ENCODE measurements at regions not wholly inside any gene's neighbourhood (a gene's known extent, or its start where the extent isn't known, plus 50 kb on each side); places are given as distances from the start of the nearest gene placed in this dataset.

- TF ChIP-seq CTCF (conservative IDR thresholded peaks at IDR 0.05): no peak
- Mint-ChIP-seq H3K4me3 (no peak overlapping the region), H3K27me3 (peaks cover 63% of the 10 kb centered on the region), H3K9me3 (no peaks in the 10 kb centered on the region), H3K4me1 (ENCODE audit: unreplicated experiment) (peaks cover 32% of the 10 kb centered on the region), H3K36me3 (no peaks in the 10 kb centered on the region), H3K27ac (no peak overlapping the region)
- DNase-seq (ENCODE audit: extremely low spot score, unreplicated experiment): no peak
Observed at GRCh38 chr7:25758559-25758958, 393.4 kb upstream of the NFE2L3 start.

- no peaks in the 10 kb centered on the region for H3K36me3 Mint-ChIP-seq
- no peak for TF ChIP-seq CTCF (conservative IDR thresholded peaks at IDR 0.05)
- H3K27ac Mint-ChIP-seq: no peak overlapping the region
- H3K4me1 Mint-ChIP-seq (ENCODE audit: unreplicated experiment): peaks cover 30% of the 10 kb centered on the region
- peaks cover 69% of the 10 kb centered on the region for H3K27me3 Mint-ChIP-seq
- peak overlapping the region; percentile 16 for H3K4me3 Mint-ChIP-seq
- no peaks in the 10 kb centered on the region for H3K9me3 Mint-ChIP-seq
- no peak for DNase-seq (ENCODE audit: extremely low spot score, unreplicated experiment)
Observed at GRCh38 chr7:25759286-25759685, 392.7 kb upstream of the NFE2L3 start.

GRCh38 chr7:25759748-25760147 lies 392.2 kb upstream of the NFE2L3 start:
- Mint-ChIP-seq H3K4me1 (ENCODE audit: unreplicated experiment) (peaks cover 30% of the 10 kb centered on the region), H3K27me3 (peaks cover 68% of the 10 kb centered on the region), H3K4me3 (no peak overlapping the region), H3K9me3 (no peaks in the 10 kb centered on the region), H3K27ac (no peak overlapping the region), H3K36me3 (no peaks in the 10 kb centered on the region)
- no peak for DNase-seq (ENCODE audit: extremely low spot score, unreplicated experiment)
- no peak for TF ChIP-seq CTCF (conservative IDR thresholded peaks at IDR 0.05)

- H3K4me1 Mint-ChIP-seq (ENCODE audit: unreplicated experiment): peaks cover 22% of the 10 kb centered on the region
- no peaks in the 10 kb centered on the region for H3K36me3 Mint-ChIP-seq
- TF ChIP-seq CTCF (conservative IDR thresholded peaks at IDR 0.05): no peak
Observed at GRCh38 chr7:25762511-25763462, 389.2 kb upstream of the NFE2L3 start.

GRCh38 chr7:25763463-25763860 lies 388.5 kb upstream of the NFE2L3 start:
- TF ChIP-seq CTCF (conservative IDR thresholded peaks at IDR 0.05): no peak
- H3K9me3 Mint-ChIP-seq: no peaks in the 10 kb centered on the region
- no peak overlapping the region for H3K27ac Mint-ChIP-seq
- no peak for DNase-seq (ENCODE audit: extremely low spot score, unreplicated experiment)
- peaks cover 71% of the 10 kb centered on the region for H3K27me3 Mint-ChIP-seq
- H3K4me1 Mint-ChIP-seq (ENCODE audit: unreplicated experiment): peaks cover 21% of the 10 kb centered on the region
- H3K4me3 Mint-ChIP-seq: no peak overlapping the region
- no peaks in the 10 kb centered on the region for H3K36me3 Mint-ChIP-seq

More at GRCh38 chr7:25762511-25763462, 389.2 kb upstream of the NFE2L3 start:
- no peak for DNase-seq (ENCODE audit: extremely low spot score, unreplicated experiment)
- Mint-ChIP-seq H3K27ac (no peak overlapping the region), H3K4me3 (no peak overlapping the region), H3K9me3 (no peaks in the 10 kb centered on the region), H3K27me3 (peaks cover 69% of the 10 kb centered on the region)
